ENCODE measurements at regions not wholly inside any gene's neighbourhood (a gene's known extent, or its start where the extent isn't known, plus 50 kb on each side); places are given as distances from the start of the nearest gene placed in this dataset.
"Not testable (repeated sequence)": the region's sequence is repeated elsewhere in the genome, so short reads cannot be mapped to it uniquely, and the experiment has no call there.

- not testable (repeated sequence) for TF ChIP-seq TAF1 (IDR thresholded peaks at IDR 0.05; ENCODE audit: low read depth, low read length); POLR2A (IDR thresholded peaks at IDR 0.05; ENCODE audit: low read depth, low read length); POLR2AphosphoS5 (IDR thresholded peaks at IDR 0.05; ENCODE audit: low read depth, low read length); SPI1 (IDR thresholded peaks at IDR 0.05; ENCODE audit: low read depth, low read length); PAX5 (IDR thresholded peaks at IDR 0.05; ENCODE audit: insufficient read depth, low read length, severe bottlenecking)
Measured at GRCh38 chr16:29211456-29211855, 195.1 kb downstream of the NPIPB11 start.

All from GM12891 (cell line).